ENCODE measurements at regions not wholly inside any gene's neighbourhood (a gene's known extent, or its start where the extent isn't known, plus 50 kb on each side); places are given as distances from the start of the nearest gene placed in this dataset.
A peak's percentile ranks its signal among the peaks of the same experiment; 100 is the strongest.
"Not testable (repeated sequence)": the region's sequence is repeated elsewhere in the genome, so short reads cannot be mapped to it uniquely, and the experiment has no call there.

DNA sequence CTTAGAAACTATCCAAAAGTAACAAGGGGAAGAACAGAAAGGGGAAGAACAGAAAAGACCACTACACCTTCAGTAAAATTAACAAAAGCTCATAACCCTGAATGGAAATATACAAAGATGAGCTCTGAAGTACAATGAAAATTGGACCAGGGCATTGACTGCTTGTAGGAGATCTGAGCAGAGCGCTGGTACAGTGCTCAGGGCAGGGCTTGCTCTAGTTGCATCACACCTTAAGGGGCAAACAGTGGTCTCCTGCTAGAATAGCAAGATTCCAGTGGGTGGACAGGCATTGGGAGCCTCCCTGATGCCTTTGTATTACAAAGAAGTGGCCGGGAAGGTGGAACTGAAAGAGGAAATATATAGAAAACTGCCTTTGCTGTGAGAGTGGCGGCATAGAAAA is 111.9 kb upstream of the RGS1 start:
- WGBS, 4 donors, result 69 to 84% (median 79%) methylated on average over 3 of the region's 3 CpGs
- no peak overlapping the region for H3K4me3 ChIP-seq
- no peak for ATAC-seq

DNA sequence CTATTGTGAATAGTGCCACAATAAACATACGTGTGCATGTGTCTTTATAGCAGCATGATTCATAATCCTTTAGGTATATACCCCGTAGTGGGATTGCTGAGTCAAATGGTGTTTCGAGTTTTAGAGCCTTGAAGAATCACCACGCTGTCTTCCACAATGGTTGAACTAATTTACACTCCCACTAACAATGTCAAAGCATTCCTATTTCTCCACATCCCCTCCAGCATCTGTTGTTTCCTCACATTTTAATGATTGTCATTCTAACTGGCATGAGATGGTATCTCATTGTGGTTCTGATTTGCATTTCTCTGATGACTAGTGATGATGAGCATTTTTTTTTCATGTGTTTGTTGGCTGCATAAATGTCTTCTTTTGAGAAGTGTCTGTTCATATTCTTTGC is 110.4 kb upstream of the RGS1 start:
- H3K27me3 ChIP-seq; DNase-seq; H3K27ac ChIP-seq; H3K36me3 ChIP-seq; ATAC-seq; intact Hi-C loops (cut with DNase I); H3K4me1 ChIP-seq; H3K4me3 ChIP-seq; H3K9me3 ChIP-seq: not testable (repeated sequence)
- WGBS, 4 donors, result 87 to 93% (median 90%) methylated on average over 4 of the region's 4 CpGs

More for the DNA sequence above, 111.9 kb upstream of the RGS1 start:
- Histone ChIP-seq H3K9me3 (no peaks in the 10 kb centered on the region), H3K27me3 (peaks cover 0 to 4% (median 0%) of the 10 kb centered on the region in 9 donors), H3K27ac (no peak overlapping the region), H3K4me1 (no peaks in the 10 kb centered on the region), H3K36me3 (no peaks in the 10 kb centered on the region)
- DNase-seq, result no peak
- TF ChIP-seq CTCF (IDR thresholded peaks at IDR 0.05) (no peak), POLR2A (IDR thresholded peaks at IDR 0.05) (no peak)
- intact Hi-C loops (cut with DNase I), result no loop called here

- Histone ChIP-seq H3K27me3 (peaks cover 0 to 4% (median 0%) of the 10 kb centered on the region in 9 donors), H3K27ac (no peak overlapping the region), H3K4me3 (no peak overlapping the region), H3K9me3 (no peaks in the 10 kb centered on the region), H3K36me3 (no peaks in the 10 kb centered on the region), H3K4me1 (peaks cover 0 to 17% (median 3%) of the 10 kb centered on the region in 12 donors)
- TF ChIP-seq POLR2A (IDR thresholded peaks at IDR 0.05), result no peak
- TF ChIP-seq CTCF (IDR thresholded peaks at IDR 0.05), result peak; percentile 51 to 80 (median 66)
- WGBS, 4 donors, result 34 to 39% (median 37%) methylated on average over 5 of the region's 5 CpGs
- intact Hi-C loops (cut with DNase I), result loop anchor here in 9 of 10 donors (2.0 to 10.0 kb wide), 9 partner anchors 129 to 651 kb away; partner anchors contain the start of genes CDC73 (in 3 of the 9) and RGS2 (in 2 of the 9)
- DNase-seq (no peak), ATAC-seq (no peak)
Observed at GRCh38 chr1:192474080-192474683, 101.4 kb upstream of the RGS1 start.

DNA sequence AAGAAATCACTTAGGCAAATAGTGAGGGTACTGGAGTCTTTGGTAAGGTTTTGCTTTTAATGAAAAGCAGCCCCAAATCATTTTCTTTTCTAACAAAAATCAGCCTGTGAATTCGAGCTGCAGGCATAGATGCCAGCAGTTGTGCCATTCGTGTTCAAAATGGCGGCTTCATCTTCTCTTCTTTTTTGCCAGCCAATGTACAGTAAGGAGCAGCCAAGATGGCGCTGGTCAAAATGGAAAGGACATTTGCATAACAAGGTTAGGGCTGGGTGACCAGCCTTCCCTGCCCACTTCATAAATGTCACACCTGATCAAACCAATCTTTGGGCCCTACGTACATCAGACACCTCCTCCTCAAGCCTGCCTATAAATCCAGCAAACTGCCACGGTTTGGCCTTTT is 100.2 kb upstream of the RGS1 start:
- TF ChIP-seq CTCF (IDR thresholded peaks at IDR 0.05) (no peak), POLR2A (IDR thresholded peaks at IDR 0.05) (no peak)
- H3K4me1 ChIP-seq, result peaks cover 0 to 17% (median 3%) of the 10 kb centered on the region in 12 donors
- H3K9me3 ChIP-seq, result peaks cover 0 to 3% (median 0%) of the 10 kb centered on the region in 12 donors
- intact Hi-C loops (cut with DNase I), result loop anchor here (2.0 to 10.0 kb wide), 15 partner anchors 127 to 649 kb away; partner anchors contain the start of genes RGS2 (in 7 of the 10) and CDC73 (in 6 of the 10)
- no peaks in the 10 kb centered on the region for H3K36me3 ChIP-seq
- DNase-seq (no peak), ATAC-seq (no peak)
- peak overlapping the region in 1 of 12 donors; percentile 44 for H3K27ac ChIP-seq
- no peak overlapping the region for H3K4me3 ChIP-seq
- WGBS, 4 donors, result 89 to 91% (median 91%) methylated on average over 6 of the region's 6 CpGs
- H3K27me3 ChIP-seq, result peaks cover 0 to 4% (median 0%) of the 10 kb centered on the region in 9 donors

Measured in heart left ventricle (tissue), 16 donors.